Panc1 (cell line): ENCODE measurements at regions not wholly inside any gene's neighbourhood (a gene's known extent, or its start where the extent isn't known, plus 50 kb on each side); places are given as distances from the start of the nearest gene placed in this dataset.

ENCODE experiments used
- POLR2AphosphoS5 ChIP-seq: IDR thresholded peaks from 2 replicates; pipeline ENCODE4 v1.6.1; 2012; ENCODE audit warnings: mild to moderate bottlenecking, low read depth, low read length, moderate library complexity
- TF ChIP-seq, protein P1 (sequence below): fragments of 450-650 bp; IDR thresholded peaks from 2 replicates; pipeline ENCODE4 v1.5.1; 2017; ENCODE audit warnings: mild to moderate bottlenecking
- TF ChIP-seq, protein P2 (sequence below), 2 experiments: IDR thresholded peaks; 2 replicates each; pipeline ENCODE4 v1.6.1; 2011 to 2012; ENCODE audit warnings: low read depth in 2 of 2, control low read depth in 1 of 2, low read length in 1 of 2, mild to moderate bottlenecking in 1 of 2, moderate library complexity in 1 of 2; ENCODE audit not compliant: insufficient read depth in 1 of 2

DNA sequence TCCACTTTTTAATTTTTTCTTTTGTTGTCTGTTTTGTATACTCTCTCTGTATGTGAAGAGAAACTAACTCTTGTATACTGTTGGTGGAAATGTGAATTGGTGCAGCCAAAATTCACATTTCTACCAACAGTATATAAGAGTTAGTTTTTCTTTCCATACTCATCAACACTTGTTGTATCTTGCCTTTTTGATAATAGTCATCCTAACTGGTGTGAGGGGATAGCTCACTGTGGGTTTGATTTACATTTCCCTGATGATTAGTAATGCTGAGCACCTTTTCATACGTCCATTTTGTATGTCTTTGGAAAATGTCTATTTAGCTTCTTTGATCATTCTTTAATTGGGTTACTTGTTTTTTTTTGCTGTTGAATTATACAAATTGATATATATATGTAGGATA lies 375.5 kb upstream of the IGFBP3 start:
- TF ChIP-seq POLR2AphosphoS5: no peak
- TF ChIP-seq, protein P1, sequence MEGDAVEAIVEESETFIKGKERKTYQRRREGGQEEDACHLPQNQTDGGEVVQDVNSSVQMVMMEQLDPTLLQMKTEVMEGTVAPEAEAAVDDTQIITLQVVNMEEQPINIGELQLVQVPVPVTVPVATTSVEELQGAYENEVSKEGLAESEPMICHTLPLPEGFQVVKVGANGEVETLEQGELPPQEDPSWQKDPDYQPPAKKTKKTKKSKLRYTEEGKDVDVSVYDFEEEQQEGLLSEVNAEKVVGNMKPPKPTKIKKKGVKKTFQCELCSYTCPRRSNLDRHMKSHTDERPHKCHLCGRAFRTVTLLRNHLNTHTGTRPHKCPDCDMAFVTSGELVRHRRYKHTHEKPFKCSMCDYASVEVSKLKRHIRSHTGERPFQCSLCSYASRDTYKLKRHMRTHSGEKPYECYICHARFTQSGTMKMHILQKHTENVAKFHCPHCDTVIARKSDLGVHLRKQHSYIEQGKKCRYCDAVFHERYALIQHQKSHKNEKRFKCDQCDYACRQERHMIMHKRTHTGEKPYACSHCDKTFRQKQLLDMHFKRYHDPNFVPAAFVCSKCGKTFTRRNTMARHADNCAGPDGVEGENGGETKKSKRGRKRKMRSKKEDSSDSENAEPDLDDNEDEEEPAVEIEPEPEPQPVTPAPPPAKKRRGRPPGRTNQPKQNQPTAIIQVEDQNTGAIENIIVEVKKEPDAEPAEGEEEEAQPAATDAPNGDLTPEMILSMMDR: no peak
- TF ChIP-seq, protein P2, sequence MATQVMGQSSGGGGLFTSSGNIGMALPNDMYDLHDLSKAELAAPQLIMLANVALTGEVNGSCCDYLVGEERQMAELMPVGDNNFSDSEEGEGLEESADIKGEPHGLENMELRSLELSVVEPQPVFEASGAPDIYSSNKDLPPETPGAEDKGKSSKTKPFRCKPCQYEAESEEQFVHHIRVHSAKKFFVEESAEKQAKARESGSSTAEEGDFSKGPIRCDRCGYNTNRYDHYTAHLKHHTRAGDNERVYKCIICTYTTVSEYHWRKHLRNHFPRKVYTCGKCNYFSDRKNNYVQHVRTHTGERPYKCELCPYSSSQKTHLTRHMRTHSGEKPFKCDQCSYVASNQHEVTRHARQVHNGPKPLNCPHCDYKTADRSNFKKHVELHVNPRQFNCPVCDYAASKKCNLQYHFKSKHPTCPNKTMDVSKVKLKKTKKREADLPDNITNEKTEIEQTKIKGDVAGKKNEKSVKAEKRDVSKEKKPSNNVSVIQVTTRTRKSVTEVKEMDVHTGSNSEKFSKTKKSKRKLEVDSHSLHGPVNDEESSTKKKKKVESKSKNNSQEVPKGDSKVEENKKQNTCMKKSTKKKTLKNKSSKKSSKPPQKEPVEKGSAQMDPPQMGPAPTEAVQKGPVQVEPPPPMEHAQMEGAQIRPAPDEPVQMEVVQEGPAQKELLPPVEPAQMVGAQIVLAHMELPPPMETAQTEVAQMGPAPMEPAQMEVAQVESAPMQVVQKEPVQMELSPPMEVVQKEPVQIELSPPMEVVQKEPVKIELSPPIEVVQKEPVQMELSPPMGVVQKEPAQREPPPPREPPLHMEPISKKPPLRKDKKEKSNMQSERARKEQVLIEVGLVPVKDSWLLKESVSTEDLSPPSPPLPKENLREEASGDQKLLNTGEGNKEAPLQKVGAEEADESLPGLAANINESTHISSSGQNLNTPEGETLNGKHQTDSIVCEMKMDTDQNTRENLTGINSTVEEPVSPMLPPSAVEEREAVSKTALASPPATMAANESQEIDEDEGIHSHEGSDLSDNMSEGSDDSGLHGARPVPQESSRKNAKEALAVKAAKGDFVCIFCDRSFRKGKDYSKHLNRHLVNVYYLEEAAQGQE (IDR thresholded peaks at IDR 0.05; ENCODE audit: insufficient read depth in 1 of 2, low read depth in 2 of 2, low read length in 1 of 2): no peak
